GM19463 (cell line): ENCODE measurements at regions not wholly inside any gene's neighbourhood (a gene's known extent, or its start where the extent isn't known, plus 50 kb on each side); places are given as distances from the start of the nearest gene placed in this dataset.
"Not testable (repeated sequence)": the region's sequence is repeated elsewhere in the genome, so short reads cannot be mapped to it uniquely, and the experiment has no call there.

Experiments
- ATAC-seq: cut with Tn5 transposase; IDR thresholded peaks from one replicate; pipeline ENCODE4 v1.9.1; 2021; ENCODE audit warnings: mild to moderate bottlenecking, moderate library complexity; ENCODE audit not compliant: unreplicated experiment

DNA sequence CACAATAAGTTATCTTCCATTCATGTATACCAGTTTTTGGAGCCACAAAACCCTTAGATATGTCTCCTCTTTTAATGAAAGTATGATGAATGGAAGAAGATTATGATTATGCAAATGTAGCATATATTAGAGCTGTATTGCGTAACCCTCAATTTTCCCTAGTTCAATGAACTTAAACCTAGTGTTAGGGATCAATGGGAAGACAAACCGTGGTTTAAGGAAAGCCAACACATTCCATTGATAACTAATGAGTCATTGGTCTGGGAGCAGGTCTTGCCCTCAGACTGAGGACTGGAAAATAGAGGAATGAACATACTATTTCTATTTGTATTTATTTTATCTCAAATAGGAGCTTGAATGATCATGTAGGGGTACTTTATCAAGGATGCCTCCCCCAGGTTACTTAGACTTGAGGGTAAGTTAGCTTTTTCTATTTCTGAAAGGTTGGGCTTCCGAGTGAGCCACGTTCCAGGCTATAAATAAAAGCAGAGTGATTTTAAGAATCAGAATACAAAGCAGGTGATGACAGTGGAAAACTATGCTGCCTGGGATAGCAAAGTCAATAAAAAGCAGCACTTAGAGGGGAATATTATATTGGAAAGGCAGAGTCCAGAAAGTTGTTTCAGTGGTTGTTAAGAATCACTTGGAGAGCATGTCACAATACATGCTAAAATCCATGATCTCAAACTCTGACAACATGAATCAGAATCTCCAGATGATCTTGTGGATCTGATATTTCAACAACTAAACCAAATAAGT, 356.0 kb downstream of the ADAM29 start:
- ATAC-seq = no peak

DNA sequence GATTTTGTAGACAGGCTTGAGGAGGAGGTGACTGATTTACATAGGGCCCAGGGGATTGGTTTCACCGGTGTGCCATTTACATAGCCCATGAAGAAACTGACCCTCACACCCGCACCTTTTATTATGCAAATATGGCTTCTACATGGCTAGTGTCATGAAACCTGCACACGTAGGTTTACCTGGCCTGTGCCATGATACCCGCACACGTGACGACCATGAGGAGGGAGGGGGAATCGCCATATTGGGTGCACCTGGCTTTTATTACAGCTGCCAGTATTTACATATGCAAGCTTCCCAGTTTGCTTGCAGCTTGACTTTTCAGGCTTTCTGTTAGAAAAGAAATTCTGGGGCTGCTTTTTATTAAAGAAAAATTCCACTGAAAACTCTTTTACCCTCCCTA, 359.7 kb downstream of the ADAM29 start:
- ATAC-seq = no peak

DNA sequence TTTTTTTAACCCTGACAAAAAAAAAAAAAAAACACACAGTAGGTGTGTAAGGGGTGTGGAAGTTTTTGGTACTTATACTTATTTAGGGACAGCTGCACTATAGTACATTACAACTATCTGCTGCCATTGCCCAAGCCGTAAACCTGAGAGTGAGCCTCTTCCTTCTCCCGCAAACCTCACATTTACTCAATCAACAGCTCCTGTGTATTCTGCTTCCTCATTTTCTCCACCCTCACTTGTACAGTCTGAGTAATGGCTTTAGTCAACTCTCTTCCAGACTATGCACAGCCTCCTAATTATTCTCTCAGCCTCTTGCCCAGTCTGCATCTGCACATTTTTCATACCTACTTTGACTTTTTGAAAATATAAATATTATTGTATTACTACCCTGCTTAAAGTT, 362.0 kb downstream of the ADAM29 start:
- no peak for ATAC-seq

DNA sequence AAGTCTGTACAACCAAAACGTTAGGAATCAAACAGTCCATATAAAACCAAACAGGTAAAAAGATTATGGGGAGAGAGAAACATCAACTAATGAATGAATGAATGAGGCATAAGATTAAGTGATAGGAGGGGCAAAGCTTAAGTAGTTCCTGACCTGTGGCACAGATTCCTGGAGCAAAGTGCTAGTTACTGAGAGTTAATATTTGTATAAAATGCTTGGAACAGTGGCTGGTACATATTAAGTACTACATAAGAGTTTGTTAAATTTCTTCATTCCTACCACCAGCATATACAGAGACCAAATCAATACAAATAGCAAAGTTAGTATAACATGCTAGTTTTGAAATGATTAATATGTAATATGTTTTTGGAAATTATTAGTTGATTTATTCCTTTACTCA, 363.7 kb downstream of the ADAM29 start:
- no peak for ATAC-seq

DNA sequence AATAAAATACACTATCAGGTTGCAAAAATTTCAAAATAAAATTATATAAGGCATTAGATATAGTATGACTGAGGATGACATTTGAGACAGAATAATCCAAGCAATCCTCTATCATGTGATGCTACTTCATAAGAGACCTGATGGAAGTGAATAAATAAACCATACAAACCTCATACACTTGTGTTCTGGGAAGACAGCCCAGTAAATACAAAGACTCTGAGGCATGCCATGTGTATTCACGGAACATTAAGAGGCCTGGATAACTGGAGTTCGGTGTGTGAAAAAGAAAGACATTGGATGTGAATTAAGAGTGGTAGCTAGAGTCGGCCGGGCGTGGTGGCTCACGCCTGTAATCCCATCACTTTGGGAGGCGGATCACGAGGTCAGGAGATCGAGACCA, 364.2 kb downstream of the ADAM29 start:
- no peak for ATAC-seq

DNA sequence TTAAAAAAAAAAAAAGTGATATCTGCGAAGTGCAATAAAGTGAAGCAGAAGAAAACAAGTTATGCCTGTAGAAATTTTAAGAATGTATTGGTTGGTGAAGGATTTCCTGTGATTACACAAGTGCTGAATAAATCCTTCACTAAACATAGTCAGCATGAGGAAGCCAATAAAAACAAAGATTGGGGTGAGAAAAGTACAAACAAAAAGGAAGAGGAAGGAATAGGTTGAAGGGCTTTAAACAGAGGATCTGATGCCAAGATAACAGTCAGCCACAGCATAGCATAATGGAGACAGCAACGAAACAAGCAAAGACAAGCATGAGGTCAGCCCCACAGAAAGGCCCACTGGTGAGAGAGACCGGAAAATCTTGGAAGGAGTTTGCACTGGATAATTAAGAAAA, 372.2 kb downstream of the ADAM29 start:
- no peak for ATAC-seq

DNA sequence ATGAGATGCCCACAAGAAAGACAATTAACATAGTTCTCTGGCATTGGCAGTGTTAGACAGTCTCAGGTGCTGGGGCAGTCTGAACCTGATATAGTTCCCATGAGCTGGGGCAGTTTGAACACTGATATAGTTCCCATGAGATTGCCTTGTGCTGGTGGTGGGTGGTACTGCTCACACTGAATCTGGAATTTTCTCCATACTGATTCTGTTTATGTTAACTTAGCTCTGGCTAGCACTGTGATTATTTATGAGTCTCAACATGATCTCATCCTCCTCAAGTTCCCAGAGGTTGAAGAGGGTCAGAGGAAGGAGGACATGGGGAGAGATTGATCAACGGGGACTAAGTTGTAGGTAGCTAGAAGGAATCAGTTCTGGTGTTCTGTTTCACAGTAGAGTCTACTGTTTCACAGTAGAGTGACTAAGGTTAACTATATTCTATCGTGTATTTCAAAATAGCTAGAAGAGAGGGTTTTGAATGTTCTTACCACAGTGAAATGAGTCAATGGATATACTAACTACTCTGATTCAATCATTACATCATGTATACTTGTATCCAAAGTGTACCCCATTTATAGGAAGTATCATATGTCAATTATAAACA, 379.9 kb downstream of the ADAM29 start:
- no peak for ATAC-seq

DNA sequence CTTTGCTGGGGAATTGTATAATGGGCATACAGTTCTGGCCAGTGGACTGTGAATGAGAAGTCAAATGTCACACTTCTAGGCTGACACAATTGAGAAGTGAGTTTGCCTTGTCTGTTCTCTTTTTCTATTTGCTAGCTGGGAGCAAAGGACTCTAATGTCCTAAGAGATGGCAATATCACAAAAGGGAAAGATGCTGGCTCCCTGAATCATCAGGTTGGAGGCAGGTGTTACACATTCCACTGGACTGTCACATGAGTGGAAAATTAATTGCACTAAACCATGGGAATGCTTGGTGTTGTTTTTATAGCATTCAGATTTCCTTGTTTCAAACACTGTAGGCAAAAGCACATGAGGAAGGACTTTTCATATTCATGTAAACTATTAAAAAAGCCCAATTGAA, 388.3 kb downstream of the ADAM29 start:
- ATAC-seq = no peak

DNA sequence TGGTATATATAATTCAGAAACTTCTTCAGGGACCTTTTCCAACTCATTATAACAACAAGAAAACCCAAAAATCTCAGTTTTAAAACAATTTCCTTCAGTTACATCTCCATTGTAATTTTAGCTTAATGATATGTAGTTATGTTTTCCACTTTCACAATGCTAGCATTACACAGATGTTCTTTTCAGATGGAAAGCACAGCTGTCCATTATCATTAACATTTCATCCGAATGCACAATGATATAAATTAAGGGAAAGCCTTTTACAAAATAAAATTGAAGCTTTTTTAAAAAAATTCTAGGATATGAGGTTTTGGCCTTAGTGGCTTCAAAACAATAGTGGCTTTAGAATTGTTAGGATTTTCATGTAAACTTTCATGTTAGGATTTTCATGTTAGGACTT, 389.2 kb downstream of the ADAM29 start:
- ATAC-seq = no peak

DNA sequence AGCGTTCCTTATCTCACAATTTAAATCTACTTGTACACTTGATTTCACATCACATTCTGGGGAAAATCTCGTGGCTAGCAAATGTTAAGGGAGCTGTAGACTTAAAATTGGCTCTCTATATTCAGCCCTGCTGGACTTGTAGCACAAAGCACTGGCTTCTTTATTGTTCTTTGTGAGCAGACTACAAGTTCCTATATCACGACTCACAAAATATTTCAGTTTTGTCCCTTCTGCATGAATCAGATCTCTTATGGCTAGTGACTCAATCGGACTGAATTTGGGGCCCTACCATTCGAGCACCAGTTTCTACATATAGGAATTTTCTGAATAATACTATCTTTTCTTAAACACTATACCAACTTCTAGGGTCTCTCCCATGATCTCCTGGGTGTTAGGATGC, 390.1 kb downstream of the ADAM29 start:
- no peak for ATAC-seq

DNA sequence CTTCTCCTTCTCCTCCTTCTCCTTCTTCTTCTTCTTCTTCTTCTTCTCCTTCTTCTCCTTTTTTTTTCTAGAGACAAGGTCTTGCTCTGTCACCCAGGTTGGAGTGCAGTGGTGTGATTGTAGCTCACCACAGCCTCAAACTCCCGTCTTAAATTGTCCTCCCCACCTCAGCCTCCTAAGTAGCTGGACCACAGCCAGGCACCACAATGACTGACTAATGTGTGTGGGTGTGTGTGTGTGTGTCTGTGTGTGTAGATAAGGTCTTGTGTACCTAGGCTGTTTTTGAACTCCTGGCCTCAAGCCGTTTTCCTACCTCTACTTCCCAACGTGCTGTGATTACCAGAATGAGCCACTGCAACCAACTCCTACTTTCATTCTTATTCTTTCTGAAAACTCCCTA, 390.9 kb downstream of the ADAM29 start:
- no peak for ATAC-seq

DNA sequence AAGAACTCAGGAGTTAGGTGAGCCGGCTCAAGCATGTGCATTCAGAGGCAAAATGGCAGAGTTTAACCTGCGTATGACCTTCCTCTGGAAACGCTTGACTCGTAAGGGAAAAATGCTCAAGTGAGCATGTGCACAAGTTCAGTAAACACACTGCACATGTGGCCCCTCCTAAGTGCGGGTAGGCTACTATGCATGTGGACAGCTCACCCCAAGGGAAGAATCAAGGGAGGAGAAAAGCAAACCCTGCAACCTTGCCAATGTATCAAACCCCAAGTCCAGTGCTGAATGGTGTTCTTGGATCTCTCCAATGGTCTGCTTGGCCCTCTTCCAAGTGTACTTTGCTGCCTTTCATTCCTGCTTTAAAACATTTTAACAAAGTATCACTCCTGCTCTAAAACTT, 407.1 kb downstream of the ADAM29 start:
- ATAC-seq = no peak

DNA sequence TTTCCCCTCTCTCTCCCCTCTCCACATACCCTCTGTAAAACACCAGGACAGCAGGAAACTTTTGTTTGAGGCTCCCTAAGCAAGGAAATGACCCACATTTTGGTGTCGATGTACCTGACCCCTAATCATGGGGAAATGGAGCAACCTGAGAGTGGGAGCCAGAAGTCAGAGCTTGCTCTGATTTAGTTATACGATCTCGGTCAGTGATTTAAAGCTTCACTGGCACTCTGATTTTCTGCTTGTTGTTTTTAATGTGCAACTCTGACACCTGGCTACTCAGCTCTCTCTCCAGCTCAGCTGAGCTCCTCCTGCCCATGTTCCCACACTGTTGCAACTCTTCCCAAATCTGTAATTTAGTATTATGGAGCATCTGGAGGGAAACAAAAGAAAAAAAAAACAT, 408.6 kb downstream of the ADAM29 start:
- no peak for ATAC-seq

DNA sequence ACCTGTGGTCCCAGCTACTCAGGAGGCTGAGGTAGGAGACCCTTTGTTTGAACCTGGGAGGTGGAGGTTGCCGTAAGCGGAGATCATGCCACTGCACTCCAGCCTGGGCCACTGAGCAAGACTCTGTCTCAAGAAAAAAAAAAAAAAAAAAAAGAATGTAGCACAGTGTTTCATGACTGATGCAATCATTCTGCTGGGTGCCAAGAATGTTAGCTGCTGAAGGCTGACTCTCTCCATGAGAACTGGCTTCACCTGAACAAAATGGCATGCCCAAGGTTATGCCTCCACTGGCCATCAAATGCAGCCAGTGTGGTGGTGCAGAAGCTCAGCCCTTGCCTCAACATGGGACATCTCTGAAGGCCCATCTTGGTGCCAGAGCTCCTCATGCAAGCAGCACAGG, 412.1 kb downstream of the ADAM29 start:
- ATAC-seq = no peak

DNA sequence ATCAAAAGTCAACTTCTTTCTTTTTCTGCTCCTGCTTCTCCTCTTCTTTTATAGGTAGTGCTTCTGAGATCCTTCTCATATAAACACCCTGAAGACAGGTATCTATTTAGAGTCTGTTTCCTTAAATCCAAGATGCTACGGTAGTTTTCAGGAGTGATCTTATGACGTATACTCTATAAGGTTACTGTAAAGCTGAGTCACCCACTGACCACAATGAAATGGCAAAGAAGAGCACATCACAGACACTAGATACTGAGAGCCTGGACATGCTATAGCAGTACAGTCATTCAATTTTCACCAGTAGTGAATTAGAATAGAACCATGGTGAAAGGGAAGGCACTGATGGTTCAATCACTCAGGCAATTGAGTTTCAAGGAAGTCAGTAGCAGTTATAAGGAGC, 412.5 kb downstream of the ADAM29 start:
- no peak for ATAC-seq

DNA sequence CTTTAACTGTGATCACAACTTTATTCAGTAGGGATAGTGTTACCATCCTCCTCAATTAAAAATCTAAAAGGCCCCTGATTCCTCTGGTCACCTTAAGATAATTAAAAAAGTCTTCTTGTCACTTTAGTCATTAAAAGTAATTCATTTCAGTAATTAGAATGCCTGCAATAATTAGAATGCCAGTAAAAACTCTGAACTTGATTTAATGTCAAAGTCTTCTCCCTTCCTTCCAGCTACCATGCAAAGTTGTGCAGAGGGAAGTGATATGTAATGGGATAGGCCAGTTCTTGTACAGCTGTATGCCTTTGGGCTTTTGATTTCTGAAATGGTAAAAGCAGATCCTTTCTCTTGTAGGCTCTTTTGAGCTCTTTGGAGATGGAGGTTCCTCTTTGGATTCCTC, 417.2 kb downstream of the ADAM29 start:
- ATAC-seq = no peak

DNA sequence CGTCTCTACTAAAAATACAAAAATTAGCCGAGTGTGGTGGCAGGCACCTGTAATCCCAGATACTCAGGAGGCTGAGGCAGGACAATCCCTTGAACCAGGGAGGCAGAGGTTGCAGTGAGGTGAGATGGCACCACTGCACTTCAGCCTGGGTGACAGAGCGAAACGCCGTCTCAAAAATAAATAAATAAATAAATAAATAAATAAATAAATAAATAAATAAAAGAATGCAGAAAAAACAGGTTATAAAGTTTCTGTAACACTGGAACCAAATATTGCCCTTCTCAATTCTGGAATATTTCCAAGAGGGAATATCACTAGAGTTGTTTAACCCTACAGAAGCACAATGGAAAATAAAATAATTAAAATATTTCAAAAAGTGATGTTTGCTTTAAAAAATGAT, 418.4 kb downstream of the ADAM29 start:
- not testable (repeated sequence) for ATAC-seq

DNA sequence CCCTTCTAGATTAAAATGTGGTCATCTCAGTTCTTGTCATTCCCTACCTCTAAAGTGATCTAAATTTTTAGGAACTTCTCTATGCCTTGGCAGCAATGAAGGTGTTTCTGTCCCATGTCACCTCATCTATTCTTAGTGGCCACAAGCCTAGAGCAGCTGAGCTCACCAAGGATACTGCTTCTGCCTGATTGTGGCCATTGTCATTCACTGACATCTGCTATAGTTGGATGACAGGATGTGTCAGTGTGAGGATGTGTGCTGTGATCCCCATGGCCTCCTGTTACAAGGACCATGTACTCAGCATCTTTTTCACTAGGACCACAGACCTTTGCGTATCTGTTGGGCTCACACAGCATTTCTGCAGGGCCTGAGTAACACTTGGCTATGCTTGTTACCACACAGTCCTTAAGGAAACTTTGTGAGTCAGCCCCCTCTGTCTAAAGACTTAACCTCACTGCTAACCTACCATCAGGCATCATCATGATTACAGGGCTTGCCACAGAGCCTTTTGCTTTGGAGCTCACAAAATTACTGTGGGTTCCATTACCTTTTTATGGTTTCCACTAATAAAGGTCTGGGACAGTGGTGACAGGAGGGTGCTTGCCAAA, 421.0 kb downstream of the ADAM29 start:
- ATAC-seq = no peak

DNA sequence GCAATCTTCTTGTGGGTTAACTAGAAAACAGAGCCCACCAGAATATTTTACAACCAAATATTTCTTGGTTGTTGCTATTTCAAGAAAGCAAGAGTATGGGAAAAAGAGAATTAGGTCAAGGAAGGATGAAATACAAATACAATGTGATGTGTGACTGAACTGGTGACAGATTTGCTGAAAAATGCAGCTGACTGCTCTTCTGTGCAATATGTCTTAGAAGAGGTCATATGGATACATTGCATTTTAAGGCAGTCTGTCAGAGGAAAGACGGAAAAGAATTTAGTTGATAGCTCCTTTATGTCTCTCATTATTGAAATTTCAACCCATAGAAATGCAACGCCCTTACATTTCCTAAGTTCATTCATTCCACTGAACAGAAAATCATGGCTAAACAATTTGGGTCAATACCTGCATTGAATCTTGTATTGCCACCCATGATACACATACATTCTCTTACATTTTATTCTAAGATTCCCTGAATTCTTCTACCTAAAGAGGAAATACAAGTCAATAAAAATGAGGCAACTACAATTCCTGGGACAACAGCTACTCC, 423.1 kb downstream of the ADAM29 start:
- no peak for ATAC-seq

DNA sequence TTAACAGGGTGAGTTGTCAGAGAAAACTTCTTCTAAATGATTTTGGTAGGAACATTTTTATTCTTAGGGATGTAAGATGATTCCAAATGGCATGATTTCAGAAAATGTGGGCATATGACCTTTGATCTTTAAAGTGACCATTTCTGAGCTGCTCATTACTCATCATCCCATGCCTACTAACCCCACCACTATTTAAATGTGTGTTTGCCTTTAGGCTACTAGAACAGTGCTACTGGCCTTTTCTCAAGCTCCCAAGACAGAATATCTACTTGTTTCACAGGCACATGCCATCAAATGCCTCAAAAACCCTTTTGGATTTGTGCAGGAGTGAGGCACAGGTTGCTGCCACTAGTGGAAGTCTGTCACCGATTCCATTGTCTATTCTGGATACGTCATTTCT, 428.2 kb downstream of the ADAM29 start:
- ATAC-seq = no peak

DNA sequence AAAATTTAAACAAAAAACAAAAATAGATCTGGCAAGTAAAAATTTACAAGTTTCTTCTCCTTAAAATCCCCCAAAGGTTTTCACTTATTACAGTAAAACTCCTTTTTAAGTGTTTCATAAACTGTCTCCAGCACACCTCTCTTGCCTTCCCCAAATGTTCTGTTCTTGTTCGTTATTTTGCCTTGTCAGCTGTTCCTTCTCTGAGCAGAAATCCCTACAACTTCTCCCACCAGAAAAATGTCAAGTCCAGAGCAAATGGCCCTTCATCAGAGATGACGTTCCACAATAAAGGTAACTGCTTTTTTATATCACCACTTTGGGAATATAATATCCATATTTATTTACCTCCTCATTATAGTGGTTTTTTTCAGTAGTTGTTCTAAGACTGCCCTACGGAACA, 432.1 kb downstream of the ADAM29 start:
- no peak for ATAC-seq

DNA sequence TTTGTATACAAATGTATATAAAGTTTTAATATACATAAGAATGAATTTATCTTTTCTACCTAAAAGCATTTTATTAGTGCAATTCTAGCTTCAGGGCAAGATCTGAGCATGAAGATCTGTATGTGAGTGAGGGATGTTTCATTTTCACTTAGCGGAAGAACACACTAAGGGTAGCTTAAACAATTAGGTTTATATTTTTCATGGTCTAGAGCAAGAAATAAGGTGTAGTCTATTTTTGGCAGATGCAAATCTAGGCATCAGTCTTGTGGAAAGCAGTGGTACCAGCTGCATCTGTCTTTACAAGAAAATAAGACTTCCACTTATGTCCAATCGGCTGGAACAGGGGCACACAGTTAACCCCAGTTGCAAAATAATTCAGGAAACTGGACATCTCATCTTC, 433.3 kb downstream of the ADAM29 start:
- no peak for ATAC-seq
